WTC11 (cell line): ENCODE measurements at regions not wholly inside any gene's neighbourhood (a gene's known extent, or its start where the extent isn't known, plus 50 kb on each side); places are given as distances from the start of the nearest gene placed in this dataset.

ENCODE experiments used
- ATAC-seq: fragments of 200-7000 bp; cut with Tn5 transposase; 2 replicates; pipeline ENCODE4 v1.10.0; 2021; ENCODE audit warnings: mild to moderate bottlenecking, moderate library complexity
- CTCF ChIA-PET: fragments of 300-600 bp; sonication (Branson Sonifier 250); formaldehyde crosslinking; loops from one replicate; lab custom pipeline; 2021; ENCODE audit warnings: antibody characterized with exemption; lab: Charles Lee
- POLR2A ChIA-PET: fragments of 350-600 bp; sonication (Branson Sonifier 250); formaldehyde crosslinking; loops from one replicate; lab custom pipeline; 2021; ENCODE audit warnings: antibody characterized with exemption; lab: Charles Lee
- DNase-seq: peaks from one replicate; pipeline ENCODE4 v3.0.0; 2021; ENCODE audit warnings: low spot score
- H3K27ac Mint-ChIP-seq: 2 replicates; pipeline ENCODE4 v1.8.0; 2021; ENCODE audit warnings: mixed read lengths
- H3K27me3 Mint-ChIP-seq: 2 replicates; pipeline ENCODE4 v1.8.0; 2021; ENCODE audit warnings: low read depth, mild to moderate bottlenecking, moderate library complexity, mixed read lengths
- H3K36me3 Mint-ChIP-seq: 2 replicates; pipeline ENCODE4 v1.8.0; 2021; ENCODE audit warnings: mixed read lengths
- H3K4me1 Mint-ChIP-seq: 2 replicates; pipeline ENCODE4 v1.8.0; 2022; ENCODE audit warnings: mixed read lengths
- H3K4me3 Mint-ChIP-seq: 2 replicates; pipeline ENCODE4 v1.8.0; 2021; ENCODE audit warnings: mild to moderate bottlenecking, moderate library complexity, mixed read lengths
- H3K9me3 Mint-ChIP-seq: 2 replicates; pipeline ENCODE4 v1.8.0; 2021; ENCODE audit warnings: mixed read lengths
- ATF1 ChIP-seq: sonication (generic); formaldehyde crosslinking; IDR thresholded peaks from 2 replicates; pipeline ENCODE4 v1.8.1; 2023; ENCODE audit warnings: mild to moderate bottlenecking, moderate library complexity, missing genetic modification reagents
- FOXP1 ChIP-seq: sonication (generic); formaldehyde crosslinking; IDR thresholded peaks from 2 replicates; pipeline ENCODE4 v1.8.0; 2022; ENCODE audit warnings: missing genetic modification reagents, mild to moderate bottlenecking, moderate library complexity, borderline replicate concordance
- IRF2 ChIP-seq: sonication (generic); formaldehyde crosslinking; IDR thresholded peaks from 2 replicates; pipeline ENCODE4 v1.8.0; 2022; ENCODE audit warnings: low read depth, missing genetic modification reagents, borderline replicate concordance
- MXD4 ChIP-seq: fragments of 250-450 bp; sonication (Bioruptor Pico); IDR thresholded peaks from 2 replicates; pipeline ENCODE4 v1.8.0; 2021; ENCODE audit warnings: mild to moderate bottlenecking, moderate library complexity, borderline replicate concordance
- MYBL2 ChIP-seq: sonication (generic); formaldehyde crosslinking; IDR thresholded peaks from 2 replicates; pipeline ENCODE4 v1.8.1; 2023; ENCODE audit warnings: mild to moderate bottlenecking, moderate library complexity, missing genetic modification reagents
- SMAD3 ChIP-seq: sonication (generic); formaldehyde crosslinking; IDR thresholded peaks from 2 replicates; pipeline ENCODE4 v1.8.0; 2022; ENCODE audit warnings: missing genetic modification reagents, mild to moderate bottlenecking, borderline replicate concordance
- ZNF121 ChIP-seq: sonication (generic); formaldehyde crosslinking; IDR thresholded peaks from 2 replicates; pipeline ENCODE4 v1.8.0; 2023; ENCODE audit warnings: missing genetic modification reagents
- ZNF423 ChIP-seq: fragments of 250-450 bp; sonication (Bioruptor Pico); IDR thresholded peaks from 2 replicates; pipeline ENCODE4 v2.1.2; 2022; ENCODE audit warnings: mild to moderate bottlenecking, moderate library complexity
- TF ChIP-seq, protein P1 (sequence below): fragments of 250-450 bp; sonication (Bioruptor Pico); IDR thresholded peaks from 2 replicates; pipeline ENCODE4 v1.9.0; 2021; ENCODE audit warnings: mild to moderate bottlenecking, borderline replicate concordance
- TF ChIP-seq, protein P2 (sequence below): sonication (generic); formaldehyde crosslinking; IDR thresholded peaks from 2 replicates; pipeline ENCODE4 v1.8.1; 2022; ENCODE audit warnings: low read depth, mild to moderate bottlenecking, moderate library complexity, missing genetic modification reagents, borderline replicate concordance
- TF ChIP-seq, protein P3 (sequence below): sonication (generic); formaldehyde crosslinking; conservative IDR thresholded peaks from 2 replicates; pipeline ENCODE4 v1.8.1; 2023; ENCODE audit warnings: mild to moderate bottlenecking, low read depth, missing genetic modification reagents, moderate library complexity
- TF ChIP-seq, protein P4 (sequence below): sonication (generic); formaldehyde crosslinking; IDR thresholded peaks from 2 replicates; pipeline ENCODE4 v1.8.0; 2022; ENCODE audit warnings: mild to moderate bottlenecking, missing genetic modification reagents
- TF ChIP-seq, protein P5 (sequence below): sonication (generic); formaldehyde crosslinking; IDR thresholded peaks from 2 replicates; pipeline ENCODE4 v1.8.1; 2023; ENCODE audit warnings: mild to moderate bottlenecking, missing genetic modification reagents
- TF ChIP-seq, protein P6 (sequence below): sonication (generic); formaldehyde crosslinking; IDR thresholded peaks from 2 replicates; pipeline ENCODE4 v1.8.0; 2023; ENCODE audit warnings: missing genetic modification reagents, mild to moderate bottlenecking, borderline replicate concordance

DNA sequence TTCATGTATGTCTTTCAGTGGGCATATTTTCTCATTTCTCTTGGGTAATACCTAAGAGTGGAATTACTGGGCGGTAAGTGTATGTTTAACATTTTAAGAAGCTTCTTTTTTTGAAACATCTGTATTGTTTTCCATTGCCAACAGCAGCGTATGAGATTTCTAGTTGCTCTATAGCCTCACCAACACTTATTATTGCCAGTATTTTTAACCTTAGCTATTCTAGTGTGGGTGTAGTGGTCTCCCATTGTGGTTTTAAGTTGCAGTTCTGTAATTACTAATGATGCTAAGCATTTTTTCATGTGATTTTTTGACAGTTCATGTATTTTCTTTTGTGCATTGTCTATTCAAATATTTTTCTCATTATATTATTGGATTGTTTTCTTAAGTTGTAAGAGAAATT lies 101.9 kb upstream of the EEA1 start:
- no peak for DNase-seq
- Mint-ChIP-seq H3K9me3 (no peaks in the 10 kb centered on the region), H3K4me1 (0 out of 2 replicates have a peak, but pooled peaks cover 3% of the 10 kb centered on the region), H3K27ac (no peak overlapping the region), H3K4me3 (no peak overlapping the region), H3K36me3 (no peaks in the 10 kb centered on the region), H3K27me3 (peaks cover 3% of the 10 kb centered on the region; the same call in 1 of the 2 replicates)
- TF ChIP-seq FOXP1 (CRISPR knock-in tag) (no peak), MYBL2 (CRISPR knock-in tag) (no peak)
- TF ChIP-seq, protein P1, sequence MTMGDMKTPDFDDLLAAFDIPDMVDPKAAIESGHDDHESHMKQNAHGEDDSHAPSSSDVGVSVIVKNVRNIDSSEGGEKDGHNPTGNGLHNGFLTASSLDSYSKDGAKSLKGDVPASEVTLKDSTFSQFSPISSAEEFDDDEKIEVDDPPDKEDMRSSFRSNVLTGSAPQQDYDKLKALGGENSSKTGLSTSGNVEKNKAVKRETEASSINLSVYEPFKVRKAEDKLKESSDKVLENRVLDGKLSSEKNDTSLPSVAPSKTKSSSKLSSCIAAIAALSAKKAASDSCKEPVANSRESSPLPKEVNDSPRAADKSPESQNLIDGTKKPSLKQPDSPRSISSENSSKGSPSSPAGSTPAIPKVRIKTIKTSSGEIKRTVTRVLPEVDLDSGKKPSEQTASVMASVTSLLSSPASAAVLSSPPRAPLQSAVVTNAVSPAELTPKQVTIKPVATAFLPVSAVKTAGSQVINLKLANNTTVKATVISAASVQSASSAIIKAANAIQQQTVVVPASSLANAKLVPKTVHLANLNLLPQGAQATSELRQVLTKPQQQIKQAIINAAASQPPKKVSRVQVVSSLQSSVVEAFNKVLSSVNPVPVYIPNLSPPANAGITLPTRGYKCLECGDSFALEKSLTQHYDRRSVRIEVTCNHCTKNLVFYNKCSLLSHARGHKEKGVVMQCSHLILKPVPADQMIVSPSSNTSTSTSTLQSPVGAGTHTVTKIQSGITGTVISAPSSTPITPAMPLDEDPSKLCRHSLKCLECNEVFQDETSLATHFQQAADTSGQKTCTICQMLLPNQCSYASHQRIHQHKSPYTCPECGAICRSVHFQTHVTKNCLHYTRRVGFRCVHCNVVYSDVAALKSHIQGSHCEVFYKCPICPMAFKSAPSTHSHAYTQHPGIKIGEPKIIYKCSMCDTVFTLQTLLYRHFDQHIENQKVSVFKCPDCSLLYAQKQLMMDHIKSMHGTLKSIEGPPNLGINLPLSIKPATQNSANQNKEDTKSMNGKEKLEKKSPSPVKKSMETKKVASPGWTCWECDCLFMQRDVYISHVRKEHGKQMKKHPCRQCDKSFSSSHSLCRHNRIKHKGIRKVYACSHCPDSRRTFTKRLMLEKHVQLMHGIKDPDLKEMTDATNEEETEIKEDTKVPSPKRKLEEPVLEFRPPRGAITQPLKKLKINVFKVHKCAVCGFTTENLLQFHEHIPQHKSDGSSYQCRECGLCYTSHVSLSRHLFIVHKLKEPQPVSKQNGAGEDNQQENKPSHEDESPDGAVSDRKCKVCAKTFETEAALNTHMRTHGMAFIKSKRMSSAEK, result no peak
- TF ChIP-seq, protein P2, sequence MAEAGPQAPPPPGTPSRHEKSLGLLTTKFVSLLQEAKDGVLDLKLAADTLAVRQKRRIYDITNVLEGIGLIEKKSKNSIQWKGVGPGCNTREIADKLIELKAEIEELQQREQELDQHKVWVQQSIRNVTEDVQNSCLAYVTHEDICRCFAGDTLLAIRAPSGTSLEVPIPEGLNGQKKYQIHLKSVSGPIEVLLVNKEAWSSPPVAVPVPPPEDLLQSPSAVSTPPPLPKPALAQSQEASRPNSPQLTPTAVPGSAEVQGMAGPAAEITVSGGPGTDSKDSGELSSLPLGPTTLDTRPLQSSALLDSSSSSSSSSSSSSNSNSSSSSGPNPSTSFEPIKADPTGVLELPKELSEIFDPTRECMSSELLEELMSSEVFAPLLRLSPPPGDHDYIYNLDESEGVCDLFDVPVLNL (CRISPR knock-in tag), result no peak
- POLR2A ChIA-PET, result no interaction called here
- no peak for ATAC-seq
- CTCF ChIA-PET, result no interaction called here

DNA sequence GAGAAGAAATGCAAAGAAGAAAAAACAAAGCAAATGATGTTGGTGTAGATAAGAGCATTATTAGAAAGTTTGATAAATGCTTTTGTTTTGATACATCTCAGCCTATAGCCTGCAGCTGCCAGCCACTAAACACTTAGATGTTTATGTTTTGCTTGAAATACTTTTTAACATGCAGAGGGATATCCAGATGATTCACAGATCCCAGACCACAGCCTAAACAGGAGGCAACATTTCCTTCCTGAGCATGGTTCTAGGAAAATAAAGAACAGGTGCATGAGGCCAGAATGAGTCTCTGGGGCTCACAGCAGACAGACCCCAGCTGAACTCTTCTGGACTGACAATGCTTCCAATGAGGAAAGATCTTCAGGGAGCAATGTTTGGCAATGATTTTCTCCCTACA lies 103.7 kb upstream of the EEA1 start:
- Mint-ChIP-seq H3K27ac (no peak overlapping the region), H3K9me3 (peaks cover 7% of the 10 kb centered on the region), H3K27me3 (peaks cover 3% of the 10 kb centered on the region; the same call in 1 of the 2 replicates), H3K36me3 (no peaks in the 10 kb centered on the region; the same call in 1 of the 2 replicates), H3K4me1 (peaks cover 5% of the 10 kb centered on the region; the same call in 1 of the 2 replicates), H3K4me3 (no peak overlapping the region)
- ChIA-PET POLR2A (no interaction called here), CTCF (no interaction called here)
- ATAC-seq, result no peak
- DNase-seq, result no peak
- TF ChIP-seq, protein P3, sequence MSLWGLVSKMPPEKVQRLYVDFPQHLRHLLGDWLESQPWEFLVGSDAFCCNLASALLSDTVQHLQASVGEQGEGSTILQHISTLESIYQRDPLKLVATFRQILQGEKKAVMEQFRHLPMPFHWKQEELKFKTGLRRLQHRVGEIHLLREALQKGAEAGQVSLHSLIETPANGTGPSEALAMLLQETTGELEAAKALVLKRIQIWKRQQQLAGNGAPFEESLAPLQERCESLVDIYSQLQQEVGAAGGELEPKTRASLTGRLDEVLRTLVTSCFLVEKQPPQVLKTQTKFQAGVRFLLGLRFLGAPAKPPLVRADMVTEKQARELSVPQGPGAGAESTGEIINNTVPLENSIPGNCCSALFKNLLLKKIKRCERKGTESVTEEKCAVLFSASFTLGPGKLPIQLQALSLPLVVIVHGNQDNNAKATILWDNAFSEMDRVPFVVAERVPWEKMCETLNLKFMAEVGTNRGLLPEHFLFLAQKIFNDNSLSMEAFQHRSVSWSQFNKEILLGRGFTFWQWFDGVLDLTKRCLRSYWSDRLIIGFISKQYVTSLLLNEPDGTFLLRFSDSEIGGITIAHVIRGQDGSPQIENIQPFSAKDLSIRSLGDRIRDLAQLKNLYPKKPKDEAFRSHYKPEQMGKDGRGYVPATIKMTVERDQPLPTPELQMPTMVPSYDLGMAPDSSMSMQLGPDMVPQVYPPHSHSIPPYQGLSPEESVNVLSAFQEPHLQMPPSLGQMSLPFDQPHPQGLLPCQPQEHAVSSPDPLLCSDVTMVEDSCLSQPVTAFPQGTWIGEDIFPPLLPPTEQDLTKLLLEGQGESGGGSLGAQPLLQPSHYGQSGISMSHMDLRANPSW (CRISPR knock-in tag), result no peak
- TF ChIP-seq ZNF121 (CRISPR knock-in tag), result no peak
- no peak for TF ChIP-seq IRF2 (CRISPR knock-in tag)

DNA sequence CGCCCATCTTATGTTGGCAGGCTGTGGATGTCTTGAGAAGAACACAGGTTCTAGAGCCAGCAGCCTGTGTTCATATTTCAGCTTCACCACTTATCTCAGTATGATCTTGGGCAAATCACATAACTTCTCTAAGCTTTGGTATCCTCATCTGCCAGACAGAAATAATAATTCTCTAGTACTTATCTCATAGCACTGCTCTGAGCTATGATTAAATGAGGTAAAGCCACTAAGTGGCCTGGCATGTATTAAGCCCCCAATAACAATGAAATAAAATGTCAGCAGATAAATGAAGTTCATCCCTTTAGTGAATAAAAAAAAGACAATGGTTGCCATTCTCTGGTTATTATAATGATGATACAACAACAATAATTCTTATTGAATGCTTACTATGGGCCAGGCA lies 104.9 kb upstream of the EEA1 start:
- no peak for DNase-seq
- Mint-ChIP-seq H3K4me1 (peaks cover 5% of the 10 kb centered on the region; the same call in 1 of the 2 replicates), H3K9me3 (peaks cover 7% of the 10 kb centered on the region), H3K27ac (no peak overlapping the region), H3K4me3 (no peak overlapping the region), H3K36me3 (no peaks in the 10 kb centered on the region; the same call in 1 of the 2 replicates), H3K27me3 (peaks cover 3% of the 10 kb centered on the region; the same call in 1 of the 2 replicates)
- no peak for ATAC-seq
- ChIA-PET POLR2A (no interaction called here), CTCF (no interaction called here)
- TF ChIP-seq, protein P4, sequence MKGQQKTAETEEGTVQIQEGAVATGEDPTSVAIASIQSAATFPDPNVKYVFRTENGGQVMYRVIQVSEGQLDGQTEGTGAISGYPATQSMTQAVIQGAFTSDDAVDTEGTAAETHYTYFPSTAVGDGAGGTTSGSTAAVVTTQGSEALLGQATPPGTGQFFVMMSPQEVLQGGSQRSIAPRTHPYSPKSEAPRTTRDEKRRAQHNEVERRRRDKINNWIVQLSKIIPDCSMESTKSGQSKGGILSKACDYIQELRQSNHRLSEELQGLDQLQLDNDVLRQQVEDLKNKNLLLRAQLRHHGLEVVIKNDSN (CRISPR knock-in tag), result no peak
- TF ChIP-seq SMAD3 (CRISPR knock-in tag) (no peak), ZNF423 (CRISPR knock-in tag) (no peak), ATF1 (CRISPR knock-in tag) (no peak), FOXP1 (CRISPR knock-in tag) (no peak), MXD4 (CRISPR knock-in tag) (no peak)
- TF ChIP-seq, protein P5, sequence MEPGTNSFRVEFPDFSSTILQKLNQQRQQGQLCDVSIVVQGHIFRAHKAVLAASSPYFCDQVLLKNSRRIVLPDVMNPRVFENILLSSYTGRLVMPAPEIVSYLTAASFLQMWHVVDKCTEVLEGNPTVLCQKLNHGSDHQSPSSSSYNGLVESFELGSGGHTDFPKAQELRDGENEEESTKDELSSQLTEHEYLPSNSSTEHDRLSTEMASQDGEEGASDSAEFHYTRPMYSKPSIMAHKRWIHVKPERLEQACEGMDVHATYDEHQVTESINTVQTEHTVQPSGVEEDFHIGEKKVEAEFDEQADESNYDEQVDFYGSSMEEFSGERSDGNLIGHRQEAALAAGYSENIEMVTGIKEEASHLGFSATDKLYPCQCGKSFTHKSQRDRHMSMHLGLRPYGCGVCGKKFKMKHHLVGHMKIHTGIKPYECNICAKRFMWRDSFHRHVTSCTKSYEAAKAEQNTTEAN (CRISPR knock-in tag), result no peak
- TF ChIP-seq, protein P6, sequence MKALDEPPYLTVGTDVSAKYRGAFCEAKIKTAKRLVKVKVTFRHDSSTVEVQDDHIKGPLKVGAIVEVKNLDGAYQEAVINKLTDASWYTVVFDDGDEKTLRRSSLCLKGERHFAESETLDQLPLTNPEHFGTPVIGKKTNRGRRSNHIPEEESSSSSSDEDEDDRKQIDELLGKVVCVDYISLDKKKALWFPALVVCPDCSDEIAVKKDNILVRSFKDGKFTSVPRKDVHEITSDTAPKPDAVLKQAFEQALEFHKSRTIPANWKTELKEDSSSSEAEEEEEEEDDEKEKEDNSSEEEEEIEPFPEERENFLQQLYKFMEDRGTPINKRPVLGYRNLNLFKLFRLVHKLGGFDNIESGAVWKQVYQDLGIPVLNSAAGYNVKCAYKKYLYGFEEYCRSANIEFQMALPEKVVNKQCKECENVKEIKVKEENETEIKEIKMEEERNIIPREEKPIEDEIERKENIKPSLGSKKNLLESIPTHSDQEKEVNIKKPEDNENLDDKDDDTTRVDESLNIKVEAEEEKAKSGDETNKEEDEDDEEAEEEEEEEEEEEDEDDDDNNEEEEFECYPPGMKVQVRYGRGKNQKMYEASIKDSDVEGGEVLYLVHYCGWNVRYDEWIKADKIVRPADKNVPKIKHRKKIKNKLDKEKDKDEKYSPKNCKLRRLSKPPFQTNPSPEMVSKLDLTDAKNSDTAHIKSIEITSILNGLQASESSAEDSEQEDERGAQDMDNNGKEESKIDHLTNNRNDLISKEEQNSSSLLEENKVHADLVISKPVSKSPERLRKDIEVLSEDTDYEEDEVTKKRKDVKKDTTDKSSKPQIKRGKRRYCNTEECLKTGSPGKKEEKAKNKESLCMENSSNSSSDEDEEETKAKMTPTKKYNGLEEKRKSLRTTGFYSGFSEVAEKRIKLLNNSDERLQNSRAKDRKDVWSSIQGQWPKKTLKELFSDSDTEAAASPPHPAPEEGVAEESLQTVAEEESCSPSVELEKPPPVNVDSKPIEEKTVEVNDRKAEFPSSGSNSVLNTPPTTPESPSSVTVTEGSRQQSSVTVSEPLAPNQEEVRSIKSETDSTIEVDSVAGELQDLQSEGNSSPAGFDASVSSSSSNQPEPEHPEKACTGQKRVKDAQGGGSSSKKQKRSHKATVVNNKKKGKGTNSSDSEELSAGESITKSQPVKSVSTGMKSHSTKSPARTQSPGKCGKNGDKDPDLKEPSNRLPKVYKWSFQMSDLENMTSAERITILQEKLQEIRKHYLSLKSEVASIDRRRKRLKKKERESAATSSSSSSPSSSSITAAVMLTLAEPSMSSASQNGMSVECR, result no peak
